ENCODE measurements at regions not wholly inside any gene's neighbourhood (a gene's known extent, or its start where the extent isn't known, plus 50 kb on each side); places are given as distances from the start of the nearest gene placed in this dataset.

- DNase-seq, result no peak
These were observed 665.5 kb downstream of the NYAP2 start for GRCh38 chr2:226064932-226065570.

GRCh38 chr2:226063704-226064440 lies 664.4 kb downstream of the NYAP2 start:
- no peak for DNase-seq

GRCh38 chr2:226059961-226060627 lies 660.6 kb downstream of the NYAP2 start:
- no peak for DNase-seq

- no peak for DNase-seq
These were observed 658.4 kb downstream of the NYAP2 start for GRCh38 chr2:226057914-226058313.

- no peak for DNase-seq
These were observed 657.9 kb downstream of the NYAP2 start for GRCh38 chr2:226057365-226057764.

GRCh38 chr2:226052772-226053416 lies 653.4 kb downstream of the NYAP2 start:
- no peak for DNase-seq

GRCh38 chr2:226050822-226051221 lies 651.3 kb downstream of the NYAP2 start:
- no peak for DNase-seq

- no peak for DNase-seq
These were observed 649.1 kb downstream of the NYAP2 start for GRCh38 chr2:226048611-226049010.

GRCh38 chr2:226045080-226045479 lies 645.6 kb downstream of the NYAP2 start:
- DNase-seq, result no peak

GRCh38 chr2:226040344-226040900 lies 640.9 kb downstream of the NYAP2 start:
- DNase-seq, result no peak

GRCh38 chr2:226037526-226037925 lies 638.0 kb downstream of the NYAP2 start:
- no peak for DNase-seq

GRCh38 chr2:226031647-226032501 lies 632.4 kb downstream of the NYAP2 start:
- DNase-seq, result peak; percentile 35

- DNase-seq, result peak; percentile 60
These were observed 631.5 kb downstream of the NYAP2 start for GRCh38 chr2:226030788-226031646.

- DNase-seq, result no peak
These were observed 630.9 kb downstream of the NYAP2 start for GRCh38 chr2:226030369-226030768.

GRCh38 chr2:226023946-226024345 lies 624.4 kb downstream of the NYAP2 start:
- DNase-seq, result no peak

- DNase-seq, result no peak
These were observed 623.9 kb downstream of the NYAP2 start for GRCh38 chr2:226023383-226023782.

- no peak for DNase-seq
These were observed 621.4 kb downstream of the NYAP2 start for GRCh38 chr2:226020956-226021355.

- DNase-seq, result no peak
These were observed 620.7 kb downstream of the NYAP2 start for GRCh38 chr2:226020176-226020575.

- no peak for DNase-seq
These were observed 619.1 kb downstream of the NYAP2 start for GRCh38 chr2:226018641-226019040.

- no peak for DNase-seq
These were observed 618.0 kb downstream of the NYAP2 start for GRCh38 chr2:226017537-226017936.

GRCh38 chr2:226017107-226017506 lies 617.6 kb downstream of the NYAP2 start:
- DNase-seq, result no peak
